ENCODE measurements at regions not wholly inside any gene's neighbourhood (a gene's known extent, or its start where the extent isn't known, plus 50 kb on each side); places are given as distances from the start of the nearest gene placed in this dataset.

GRCh38 chr11:34823197-34823596 lies 93.0 kb downstream of the APIP start:
- FAIRE-seq (no peak), DNase-seq (ENCODE audit: low spot score) (no peak), ATAC-seq (no peak)
- Histone ChIP-seq H3K9me3 (ENCODE audit: low read length) (no peaks in the 10 kb centered on the region), H2AFZ (ENCODE audit: low read length) (no peak overlapping the region), H3K4me1 (ENCODE audit: insufficient read depth, low read length) (peaks cover 66% of the 10 kb centered on the region), H3K27me3 (ENCODE audit: control insufficient read depth in 1 of 2, insufficient read depth in 2 of 2, low read length in 2 of 2) (no peaks in the 10 kb centered on the region), H3K79me2 (ENCODE audit: insufficient read depth, low read length) (no peaks in the 10 kb centered on the region), H3K27ac (ENCODE audit: extremely low read length, insufficient read depth, low read length) (no peak overlapping the region), H4K20me1 (ENCODE audit: insufficient read depth, low read length) (no peaks in the 10 kb centered on the region), H3K9ac (ENCODE audit: insufficient read depth, low read depth, low read length) (no peak overlapping the region), H3K36me3 (replicated peaks in 1 of 2; ENCODE audit: control insufficient read depth in 1 of 2, insufficient read depth in 2 of 2, low read length in 2 of 2) (no peaks in the 10 kb centered on the region), H3K4me2 (ENCODE audit: low read depth, low read length) (no peak overlapping the region), H3K4me3 (replicated peaks in 1 of 3; ENCODE audit: insufficient read depth in 1 of 3, low read depth in 2 of 3, low read length in 3 of 3) (no peak overlapping the region)
- no TSS peak for BruUV-seq (replicated peaks)
- POLR2A ChIA-PET = no interaction called here
- 90% methylated on average over 2 of the region's 3 CpGs for WGBS (ENCODE audit: low lambda C conversion rate)
- CTCF ChIA-PET (ENCODE audit: low intra/inter-chr PET ratio, low total read pairs) = no interaction called here
- in situ Hi-C loops (cut with HindIII; ENCODE audit: extremely low pct_ligation_motif_present, low pct_unique_long_range_greater_than_20kb) = no loop called here
- intact Hi-C loops (cut with micrococcal nuclease; ENCODE audit: unreplicated experiment) = no loop called here
- TF ChIP-seq PHF20 (CRISPR knock-in tag; IDR thresholded peaks at IDR 0.05) = no peak
- no peak for TF ChIP-seq KAT2B (IDR thresholded peaks at IDR 0.05; ENCODE audit: borderline replicate concordance, low read depth, low read length)
- TF ChIP-seq, protein P1, sequence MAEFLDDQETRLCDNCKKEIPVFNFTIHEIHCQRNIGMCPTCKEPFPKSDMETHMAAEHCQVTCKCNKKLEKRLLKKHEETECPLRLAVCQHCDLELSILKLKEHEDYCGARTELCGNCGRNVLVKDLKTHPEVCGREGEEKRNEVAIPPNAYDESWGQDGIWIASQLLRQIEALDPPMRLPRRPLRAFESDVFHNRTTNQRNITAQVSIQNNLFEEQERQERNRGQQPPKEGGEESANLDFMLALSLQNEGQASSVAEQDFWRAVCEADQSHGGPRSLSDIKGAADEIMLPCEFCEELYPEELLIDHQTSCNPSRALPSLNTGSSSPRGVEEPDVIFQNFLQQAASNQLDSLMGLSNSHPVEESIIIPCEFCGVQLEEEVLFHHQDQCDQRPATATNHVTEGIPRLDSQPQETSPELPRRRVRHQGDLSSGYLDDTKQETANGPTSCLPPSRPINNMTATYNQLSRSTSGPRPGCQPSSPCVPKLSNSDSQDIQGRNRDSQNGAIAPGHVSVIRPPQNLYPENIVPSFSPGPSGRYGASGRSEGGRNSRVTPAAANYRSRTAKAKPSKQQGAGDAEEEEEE (CRISPR knock-in tag; IDR thresholded peaks at IDR 0.05; ENCODE audit: borderline replicate concordance) = no peak
- TF ChIP-seq MAZ (IDR thresholded peaks at IDR 0.05; ENCODE audit: borderline replicate concordance, low read depth, low read length) = no peak
- no peak for TF ChIP-seq MAZ (CRISPR knock-in tag; IDR thresholded peaks at IDR 0.05; ENCODE audit: low read depth)
- TF ChIP-seq ZNF672 (CRISPR knock-in tag; IDR thresholded peaks at IDR 0.05) = no peak
- no peak for TF ChIP-seq ZNF784 (CRISPR knock-in tag; IDR thresholded peaks at IDR 0.05; ENCODE audit: borderline replicate concordance)
- TF ChIP-seq, protein P2, sequence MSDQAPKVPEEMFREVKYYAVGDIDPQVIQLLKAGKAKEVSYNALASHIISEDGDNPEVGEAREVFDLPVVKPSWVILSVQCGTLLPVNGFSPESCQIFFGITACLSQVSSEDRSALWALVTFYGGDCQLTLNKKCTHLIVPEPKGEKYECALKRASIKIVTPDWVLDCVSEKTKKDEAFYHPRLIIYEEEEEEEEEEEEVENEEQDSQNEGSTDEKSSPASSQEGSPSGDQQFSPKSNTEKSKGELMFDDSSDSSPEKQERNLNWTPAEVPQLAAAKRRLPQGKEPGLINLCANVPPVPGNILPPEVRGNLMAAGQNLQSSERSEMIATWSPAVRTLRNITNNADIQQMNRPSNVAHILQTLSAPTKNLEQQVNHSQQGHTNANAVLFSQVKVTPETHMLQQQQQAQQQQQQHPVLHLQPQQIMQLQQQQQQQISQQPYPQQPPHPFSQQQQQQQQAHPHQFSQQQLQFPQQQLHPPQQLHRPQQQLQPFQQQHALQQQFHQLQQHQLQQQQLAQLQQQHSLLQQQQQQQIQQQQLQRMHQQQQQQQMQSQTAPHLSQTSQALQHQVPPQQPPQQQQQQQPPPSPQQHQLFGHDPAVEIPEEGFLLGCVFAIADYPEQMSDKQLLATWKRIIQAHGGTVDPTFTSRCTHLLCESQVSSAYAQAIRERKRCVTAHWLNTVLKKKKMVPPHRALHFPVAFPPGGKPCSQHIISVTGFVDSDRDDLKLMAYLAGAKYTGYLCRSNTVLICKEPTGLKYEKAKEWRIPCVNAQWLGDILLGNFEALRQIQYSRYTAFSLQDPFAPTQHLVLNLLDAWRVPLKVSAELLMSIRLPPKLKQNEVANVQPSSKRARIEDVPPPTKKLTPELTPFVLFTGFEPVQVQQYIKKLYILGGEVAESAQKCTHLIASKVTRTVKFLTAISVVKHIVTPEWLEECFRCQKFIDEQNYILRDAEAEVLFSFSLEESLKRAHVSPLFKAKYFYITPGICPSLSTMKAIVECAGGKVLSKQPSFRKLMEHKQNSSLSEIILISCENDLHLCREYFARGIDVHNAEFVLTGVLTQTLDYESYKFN (CRISPR knock-in tag; conservative IDR thresholded peaks at IDR 0.05) = no peak
- TF ChIP-seq, protein P3, sequence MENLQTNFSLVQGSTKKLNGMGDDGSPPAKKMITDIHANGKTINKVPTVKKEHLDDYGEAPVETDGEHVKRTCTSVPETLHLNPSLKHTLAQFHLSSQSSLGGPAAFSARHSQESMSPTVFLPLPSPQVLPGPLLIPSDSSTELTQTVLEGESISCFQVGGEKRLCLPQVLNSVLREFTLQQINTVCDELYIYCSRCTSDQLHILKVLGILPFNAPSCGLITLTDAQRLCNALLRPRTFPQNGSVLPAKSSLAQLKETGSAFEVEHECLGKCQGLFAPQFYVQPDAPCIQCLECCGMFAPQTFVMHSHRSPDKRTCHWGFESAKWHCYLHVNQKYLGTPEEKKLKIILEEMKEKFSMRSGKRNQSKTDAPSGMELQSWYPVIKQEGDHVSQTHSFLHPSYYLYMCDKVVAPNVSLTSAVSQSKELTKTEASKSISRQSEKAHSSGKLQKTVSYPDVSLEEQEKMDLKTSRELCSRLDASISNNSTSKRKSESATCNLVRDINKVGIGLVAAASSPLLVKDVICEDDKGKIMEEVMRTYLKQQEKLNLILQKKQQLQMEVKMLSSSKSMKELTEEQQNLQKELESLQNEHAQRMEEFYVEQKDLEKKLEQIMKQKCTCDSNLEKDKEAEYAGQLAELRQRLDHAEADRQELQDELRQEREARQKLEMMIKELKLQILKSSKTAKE (CRISPR knock-in tag; IDR thresholded peaks at IDR 0.05; ENCODE audit: borderline replicate concordance) = no peak
- TF ChIP-seq TAF1 (CRISPR knock-in tag; IDR thresholded peaks at IDR 0.05) = no peak
- no peak for TF ChIP-seq ZNF609 (CRISPR knock-in tag; IDR thresholded peaks at IDR 0.05; ENCODE audit: borderline replicate concordance)
- TF ChIP-seq RCOR2 (CRISPR knock-in tag; IDR thresholded peaks at IDR 0.05) = no peak
